GM13977 (cell line): ENCODE measurements at regions not wholly inside any gene's neighbourhood (a gene's known extent, or its start where the extent isn't known, plus 50 kb on each side); places are given as distances from the start of the nearest gene placed in this dataset.

ENCODE experiments used
- DNase-seq: peaks from one replicate; pipeline ENCODE4 v3.0.0; 2012; ENCODE audit warnings: low spot score
- CTCF ChIP-seq: IDR thresholded peaks from 2 replicates; pipeline ENCODE4 v1.5.1; 2012; ENCODE audit warnings: mild to moderate bottlenecking, control low read depth; ENCODE audit not compliant: insufficient read depth; ENCODE audit errors: extremely low read depth, missing control alignments
- in situ Hi-C: fragments of 300-500 bp; cut with MboI; formaldehyde crosslinking; loops from one replicate; pipeline ENCODE4 v1.12.0; 2022; ENCODE audit warnings: low sequenced_read_pairs, low pct_unique_long_range_greater_than_20kb, mixed read lengths, inconsistent platforms; ENCODE audit not compliant: unreplicated experiment

DNA sequence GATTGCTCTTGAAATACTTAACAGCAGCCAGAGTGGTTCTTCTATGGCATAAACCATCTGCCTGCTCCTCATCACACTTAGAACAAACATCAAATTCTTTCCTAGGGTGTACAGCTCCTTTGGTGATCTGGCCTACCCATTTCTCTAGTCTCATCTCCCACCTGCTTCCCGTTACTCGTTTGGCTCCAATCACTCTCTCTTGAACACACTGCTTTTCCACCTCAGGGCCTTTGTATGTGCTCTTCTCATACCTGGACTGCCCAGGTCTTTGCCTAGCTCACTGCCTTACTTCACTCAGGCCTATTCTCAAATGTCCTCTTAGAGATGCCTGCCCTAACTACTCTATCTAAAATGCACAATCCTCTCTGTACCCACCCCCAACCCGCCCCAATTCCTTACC is 100.5 kb downstream of the KCNRG start:
- no peak for TF ChIP-seq CTCF
- DNase-seq, result no peak
- in situ Hi-C loops, result no loop called here

- no peak for TF ChIP-seq CTCF
- in situ Hi-C loops, result no loop called here
- no peak for DNase-seq
Observed at GRCh38 chr13:50116430-50116973, 101.3 kb downstream of the KCNRG start.

GRCh38 chr13:50119591-50119990 is 104.3 kb downstream of the KCNRG start:
- no peak for DNase-seq
- in situ Hi-C loops, result no loop called here
- no peak for TF ChIP-seq CTCF

DNA sequence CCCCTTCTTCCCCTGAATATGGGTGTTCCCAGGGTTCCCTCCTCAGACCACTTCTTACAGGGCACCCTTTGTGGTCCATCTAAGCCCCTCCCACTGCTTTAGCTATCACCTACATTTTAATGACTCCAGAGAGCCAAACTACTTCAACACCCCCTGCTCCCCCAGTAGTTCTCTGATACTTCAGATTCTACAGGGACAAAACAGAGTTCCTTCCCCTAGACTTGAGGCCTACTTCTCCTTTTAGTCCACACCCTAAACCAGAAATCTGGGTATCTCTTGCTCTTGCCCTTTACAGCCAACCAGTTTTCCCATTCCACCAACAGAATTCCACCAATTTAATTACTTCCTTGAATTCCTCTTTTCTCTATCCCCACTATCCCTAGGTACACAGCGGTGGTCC is 107.2 kb downstream of the KCNRG start:
- no peak for DNase-seq
- in situ Hi-C loops, result no loop called here
- TF ChIP-seq CTCF, result no peak

GRCh38 chr13:50123002-50123401 is 107.8 kb downstream of the KCNRG start:
- no peak for DNase-seq
- in situ Hi-C loops, result no loop called here
- no peak for TF ChIP-seq CTCF

DNA sequence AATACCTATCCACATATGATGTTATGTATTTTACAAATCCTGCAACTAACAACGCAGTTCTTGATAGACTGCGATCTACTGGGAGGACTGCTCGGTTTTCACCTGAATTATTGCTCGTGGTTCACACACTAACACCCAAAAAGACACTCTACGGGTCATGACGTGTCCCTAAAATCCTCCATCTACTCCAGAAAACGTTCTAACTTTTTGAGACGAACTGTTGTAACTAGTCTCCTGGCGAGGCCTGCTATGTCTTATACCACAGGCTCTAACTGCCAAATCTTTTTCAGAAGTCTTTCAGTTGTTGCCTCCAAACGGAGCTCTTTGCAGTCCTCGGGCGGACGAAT is 108.2 kb downstream of the KCNRG start:
- in situ Hi-C loops, result no loop called here
- TF ChIP-seq CTCF, result no peak

DNA sequence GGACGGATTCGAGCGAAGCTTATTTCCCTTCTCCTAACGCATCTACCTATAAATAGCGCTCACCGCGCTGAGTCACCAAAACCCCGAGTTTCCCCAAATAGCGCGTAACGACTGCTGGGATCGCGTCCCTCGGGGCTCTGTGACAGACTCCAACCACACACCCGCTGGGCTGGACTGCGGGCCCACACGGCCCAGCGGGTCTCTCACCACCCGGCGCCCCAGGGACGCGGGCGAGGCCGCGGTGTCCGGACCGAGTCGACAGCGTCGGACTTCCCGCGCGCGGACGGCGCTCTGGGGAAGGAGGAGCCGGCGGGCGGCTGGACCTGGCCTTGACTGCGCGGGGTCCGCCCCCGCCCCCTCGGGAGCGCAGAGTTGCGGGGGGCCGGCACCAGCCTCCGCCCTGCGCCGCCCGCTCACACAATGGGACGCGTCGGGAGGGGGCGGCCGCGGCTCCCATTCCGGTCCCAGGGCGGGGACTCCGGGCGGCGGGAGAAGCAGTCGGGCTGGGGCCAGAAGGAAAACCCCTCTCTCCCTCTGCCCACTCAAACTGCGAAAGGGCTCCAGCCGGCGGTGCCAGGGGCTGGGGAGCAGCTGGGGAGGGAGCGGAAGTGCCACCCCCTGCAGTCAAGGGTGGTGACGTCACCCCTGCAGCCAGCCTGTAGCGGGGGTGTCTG is 108.8 kb downstream of the KCNRG start:
- peak; percentile 97 for DNase-seq
- in situ Hi-C loops, result no loop called here
- TF ChIP-seq CTCF, result no peak

More for the DNA sequence above, 108.2 kb downstream of the KCNRG start:
- DNase-seq, result peak; percentile 42
